CD4-positive, CD25-positive, alpha-beta regulatory T cell (primary cell): ENCODE measurements at regions not wholly inside any gene's neighbourhood (a gene's known extent, or its start where the extent isn't known, plus 50 kb on each side); places are given as distances from the start of the nearest gene placed in this dataset.

Source experiments
- ATAC-seq, 2 donors: fragments of 150-1000 bp; cut with Tn5 transposase; one replicate each; pipeline ENCODE4 v1.10.0; 2021; ENCODE audit warnings: low read depth in 2 of 2, moderate number of reproducible peaks in 2 of 2, moderate library complexity in 1 of 2
- DNase-seq, 3 donors: peaks; one replicate each; pipeline versions ENCODE4 v3.0.0 to v3.0.0-alpha.2; 2012 to 2022; ENCODE audit warnings: mixed read lengths in 1 of 3
- H3K27ac ChIP-seq: one replicate; pipeline ENCODE4 v1.7.0; 2013; ENCODE audit warnings: mild to moderate bottlenecking, low read length; ENCODE audit not compliant: insufficient read depth, poor library complexity, severe bottlenecking
- H3K27me3 ChIP-seq: one replicate; pipeline ENCODE4 v1.7.0; 2013; ENCODE audit warnings: low read length; ENCODE audit not compliant: control insufficient read depth, insufficient read depth
- H3K36me3 ChIP-seq: one replicate; pipeline ENCODE4 v1.7.0; 2013; ENCODE audit warnings: mild to moderate bottlenecking, low read length, moderate library complexity; ENCODE audit not compliant: control insufficient read depth, insufficient read depth
- H3K4me1 ChIP-seq: 2 replicates; pipeline ENCODE4 v1.7.0; 2013; ENCODE audit warnings: mild to moderate bottlenecking, low read length; ENCODE audit not compliant: insufficient read depth, control insufficient read depth, poor library complexity, severe bottlenecking
- H3K4me3 ChIP-seq: one replicate; pipeline ENCODE4 v1.7.0; 2013; ENCODE audit warnings: low read depth, mild to moderate bottlenecking, low read length, moderate library complexity
- H3K9me3 ChIP-seq, 2 experiments: 1 replicate in 1 of 2; 2 replicates in 1 of 2; pipeline ENCODE4 v1.7.0; 2013; ENCODE audit warnings: low read length in 2 of 2, mild to moderate bottlenecking in 1 of 2, moderate library complexity in 1 of 2; ENCODE audit not compliant: control insufficient read depth in 2 of 2
- H3K27ac Mint-ChIP-seq, 3 donors: one replicate each; pipeline ENCODE4 v1.8.0; 2020 to 2022; ENCODE audit warnings: mild to moderate bottlenecking in 3 of 3, mixed read lengths in 3 of 3, moderate library complexity in 2 of 3
- H3K27me3 Mint-ChIP-seq: one replicate; pipeline ENCODE4 v1.8.0; 2022; ENCODE audit warnings: mild to moderate bottlenecking, mixed read lengths
- H3K36me3 Mint-ChIP-seq: one replicate; pipeline ENCODE4 v1.8.0; 2020; ENCODE audit warnings: mixed read lengths
- H3K4me1 Mint-ChIP-seq, 4 donors: one replicate each; pipeline ENCODE4 v1.8.0; 2020 to 2022; ENCODE audit warnings: mixed read lengths in 4 of 4, mild to moderate bottlenecking in 1 of 4
- H3K4me3 Mint-ChIP-seq, 4 donors: one replicate each; pipeline ENCODE4 v1.8.0; 2020 to 2022; ENCODE audit warnings: mild to moderate bottlenecking in 4 of 4, mixed read lengths in 4 of 4, moderate library complexity in 3 of 4
- H3K9me3 Mint-ChIP-seq, 7 donors: one replicate each; pipeline ENCODE4 v1.8.0; 2020 to 2022; ENCODE audit warnings: mixed read lengths in 7 of 7, mild to moderate bottlenecking in 3 of 7, moderate library complexity in 2 of 7

GRCh38 chr11:127895776-127896175, 691.6 kb downstream of the ETS1 start:
- Mint-ChIP-seq H3K36me3 (no peaks in the 10 kb centered on the region), H3K27ac (no peak overlapping the region), H3K4me1 (no peaks in the 10 kb centered on the region), H3K9me3 (peaks cover 0 to 5% (median 0%) of the 10 kb centered on the region in 7 donors), H3K4me3 (no peak overlapping the region), H3K27me3 (no peaks in the 10 kb centered on the region)
- DNase-seq: no peak
- no peaks in the 10 kb centered on the region for H3K9me3 ChIP-seq
- no peak for ATAC-seq
- no peak overlapping the region for H3K27ac ChIP-seq
- H3K4me3 ChIP-seq: no peak overlapping the region
- no peaks in the 10 kb centered on the region for H3K4me1 ChIP-seq
- H3K27me3 ChIP-seq: no peaks in the 10 kb centered on the region
- H3K36me3 ChIP-seq: no peaks in the 10 kb centered on the region

GRCh38 chr11:127894316-127894715, 693.0 kb downstream of the ETS1 start:
- H3K4me3 ChIP-seq: no peak overlapping the region
- Mint-ChIP-seq H3K4me1 (no peaks in the 10 kb centered on the region), H3K9me3 (peaks cover 0 to 5% (median 0%) of the 10 kb centered on the region in 7 donors), H3K36me3 (no peaks in the 10 kb centered on the region), H3K27ac (no peak overlapping the region), H3K27me3 (peaks cover 2% of the 10 kb centered on the region), H3K4me3 (no peak overlapping the region)
- ATAC-seq: no peak
- H3K4me1 ChIP-seq: no peaks in the 10 kb centered on the region
- no peaks in the 10 kb centered on the region for H3K36me3 ChIP-seq
- no peaks in the 10 kb centered on the region for H3K9me3 ChIP-seq
- DNase-seq: no peak
- H3K27ac ChIP-seq: no peak overlapping the region
- H3K27me3 ChIP-seq: no peaks in the 10 kb centered on the region

- no peaks in the 10 kb centered on the region for H3K27me3 ChIP-seq
- no peak overlapping the region for H3K4me3 ChIP-seq
- DNase-seq: no peak
- Mint-ChIP-seq H3K36me3 (no peaks in the 10 kb centered on the region), H3K4me1 (no peaks in the 10 kb centered on the region), H3K27ac (no peak overlapping the region), H3K27me3 (peaks cover 6% of the 10 kb centered on the region), H3K4me3 (peak overlapping the region in 1 of 4 donors; percentile 12), H3K9me3 (peaks cover 0 to 11% (median 5%) of the 10 kb centered on the region in 7 donors)
- H3K36me3 ChIP-seq: no peaks in the 10 kb centered on the region
- no peaks in the 10 kb centered on the region for H3K9me3 ChIP-seq
- no peaks in the 10 kb centered on the region for H3K4me1 ChIP-seq
- ATAC-seq: no peak
- H3K27ac ChIP-seq: no peak overlapping the region
These were observed 697.2 kb downstream of the ETS1 start for GRCh38 chr11:127890030-127890615.

GRCh38 chr11:127888386-127888785, 699.0 kb downstream of the ETS1 start:
- no peaks in the 10 kb centered on the region for H3K27me3 ChIP-seq
- H3K4me3 ChIP-seq: no peak overlapping the region
- no peaks in the 10 kb centered on the region for H3K36me3 Mint-ChIP-seq
- H3K4me3 Mint-ChIP-seq: no peak overlapping the region
- no peak for ATAC-seq
- H3K4me1 Mint-ChIP-seq: no peaks in the 10 kb centered on the region
- DNase-seq: no peak
- no peaks in the 10 kb centered on the region for H3K36me3 ChIP-seq
- H3K9me3 ChIP-seq: no peaks in the 10 kb centered on the region
- peaks cover 0 to 18% (median 6%) of the 10 kb centered on the region in 7 donors for H3K9me3 Mint-ChIP-seq
- no peak overlapping the region for H3K27ac Mint-ChIP-seq
- H3K27ac ChIP-seq: no peak overlapping the region
- H3K4me1 ChIP-seq: no peaks in the 10 kb centered on the region
- peaks cover 6% of the 10 kb centered on the region for H3K27me3 Mint-ChIP-seq

- no peaks in the 10 kb centered on the region for H3K36me3 ChIP-seq
- no peak overlapping the region for H3K4me3 ChIP-seq
- no peaks in the 10 kb centered on the region for H3K27me3 ChIP-seq
- no peaks in the 10 kb centered on the region for H3K9me3 ChIP-seq
- H3K27ac ChIP-seq: no peak overlapping the region
- H3K27me3 Mint-ChIP-seq: peaks cover 5% of the 10 kb centered on the region
- H3K9me3 Mint-ChIP-seq: peaks cover 0 to 2% (median 0%) of the 10 kb centered on the region in 7 donors
- ATAC-seq (no peak), DNase-seq (no peak)
- H3K36me3 Mint-ChIP-seq: no peaks in the 10 kb centered on the region
- H3K27ac Mint-ChIP-seq: no peak overlapping the region
- no peaks in the 10 kb centered on the region for H3K4me1 Mint-ChIP-seq
- no peak overlapping the region for H3K4me3 Mint-ChIP-seq
- no peaks in the 10 kb centered on the region for H3K4me1 ChIP-seq
These were observed 712.2 kb downstream of the ETS1 start for GRCh38 chr11:127875131-127875530.

- H3K27me3 ChIP-seq: no peaks in the 10 kb centered on the region
- Mint-ChIP-seq H3K9me3 (peaks cover 0 to 2% (median 0%) of the 10 kb centered on the region in 7 donors), H3K27me3 (peaks cover 5% of the 10 kb centered on the region), H3K36me3 (no peaks in the 10 kb centered on the region), H3K4me1 (no peaks in the 10 kb centered on the region), H3K27ac (no peak overlapping the region), H3K4me3 (no peak overlapping the region)
- no peaks in the 10 kb centered on the region for H3K36me3 ChIP-seq
- ATAC-seq (no peak), DNase-seq (no peak)
- no peak overlapping the region for H3K27ac ChIP-seq
- no peak overlapping the region for H3K4me3 ChIP-seq
- no peaks in the 10 kb centered on the region for H3K4me1 ChIP-seq
- H3K9me3 ChIP-seq: no peaks in the 10 kb centered on the region
These were observed 713.9 kb downstream of the ETS1 start for GRCh38 chr11:127873478-127873877.

GRCh38 chr11:127866109-127866508, 721.2 kb downstream of the ETS1 start:
- DNase-seq: no peak

GRCh38 chr11:127864861-127865260, 722.5 kb downstream of the ETS1 start:
- Histone ChIP-seq H3K27me3 (no peaks in the 10 kb centered on the region), H3K4me3 (no peak overlapping the region), H3K4me1 (no peaks in the 10 kb centered on the region), H3K36me3 (no peaks in the 10 kb centered on the region), H3K27ac (no peak overlapping the region), H3K9me3 (no peaks in the 10 kb centered on the region)
- Mint-ChIP-seq H3K4me3 (no peak overlapping the region), H3K9me3 (peaks cover 0 to 7% (median 0%) of the 10 kb centered on the region in 7 donors), H3K27me3 (no peaks in the 10 kb centered on the region), H3K36me3 (no peaks in the 10 kb centered on the region), H3K27ac (no peak overlapping the region), H3K4me1 (no peaks in the 10 kb centered on the region)
- ATAC-seq: no peak
- no peak for DNase-seq

More at GRCh38 chr11:127866109-127866508, 721.2 kb downstream of the ETS1 start:
- no peak overlapping the region for H3K4me3 Mint-ChIP-seq
- peaks cover 0 to 7% (median 0%) of the 10 kb centered on the region in 7 donors for H3K9me3 Mint-ChIP-seq
- no peaks in the 10 kb centered on the region for H3K27me3 ChIP-seq
- no peaks in the 10 kb centered on the region for H3K36me3 Mint-ChIP-seq
- H3K27me3 Mint-ChIP-seq: no peaks in the 10 kb centered on the region
- H3K9me3 ChIP-seq: no peaks in the 10 kb centered on the region
- no peak overlapping the region for H3K27ac ChIP-seq
- no peak overlapping the region for H3K4me3 ChIP-seq
- no peak for ATAC-seq
- no peaks in the 10 kb centered on the region for H3K36me3 ChIP-seq
- no peaks in the 10 kb centered on the region for H3K4me1 ChIP-seq
- no peaks in the 10 kb centered on the region for H3K4me1 Mint-ChIP-seq
- H3K27ac Mint-ChIP-seq: no peak overlapping the region
